ENCODE measurements at regions not wholly inside any gene's neighbourhood (a gene's known extent, or its start where the extent isn't known, plus 50 kb on each side); places are given as distances from the start of the nearest gene placed in this dataset.

DNA sequence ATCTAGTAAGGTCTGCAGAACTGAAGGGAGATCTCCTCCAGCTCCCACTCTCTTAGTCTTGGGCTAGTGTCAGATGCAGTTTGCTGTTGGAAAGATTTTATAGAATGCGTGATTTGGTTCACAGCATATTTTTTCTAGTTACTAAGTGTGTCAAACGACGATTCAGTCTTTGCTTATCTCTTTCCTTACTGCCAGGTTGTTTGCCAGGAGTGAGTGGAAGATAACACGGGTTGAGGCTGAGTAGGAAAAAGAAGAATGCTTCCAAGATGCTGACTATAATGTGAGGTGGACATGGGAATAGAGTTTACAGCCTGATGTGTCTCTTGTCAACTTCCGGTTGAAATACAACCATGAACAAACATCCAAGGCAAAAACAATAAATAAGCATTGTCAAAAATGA, 141.4 kb downstream of the GDAP2 start:
- Histone ChIP-seq H3K79me2 (replicated peaks; ENCODE audit: insufficient read depth) (no peaks in the 10 kb centered on the region), H3K27ac (ENCODE audit: low read depth) (no peak overlapping the region), H3K27me3 (ENCODE audit: insufficient read depth) (no peaks in the 10 kb centered on the region), H3K4me3 (no peak overlapping the region), H3F3A (replicated peaks; ENCODE audit: low read depth) (no peaks in the 10 kb centered on the region), H4K20me1 (replicated peaks; ENCODE audit: insufficient read depth) (no peaks in the 10 kb centered on the region), H3K9me2 (ENCODE audit: insufficient read depth) (peaks cover 7% of the 10 kb centered on the region), H2AFZ (no peak overlapping the region), H3K4me2 (no peak overlapping the region), H3K4me1 (ENCODE audit: insufficient read depth) (no peaks in the 10 kb centered on the region), H3K36me3 (ENCODE audit: insufficient read depth) (no peaks in the 10 kb centered on the region)
- H3K4me1 Mint-ChIP-seq = no peaks in the 10 kb centered on the region
- no peak overlapping the region for H3K4me3 Mint-ChIP-seq
- no peak for TF ChIP-seq JUNB (IDR thresholded peaks at IDR 0.05; ENCODE audit: unreplicated experiment)
- ATAC-seq (no peak), DNase-seq (ENCODE audit: low spot score) (no peak)
- H3K27ac Mint-ChIP-seq = no peak overlapping the region
- no peaks in the 10 kb centered on the region for H3K27me3 Mint-ChIP-seq (ENCODE audit: insufficient read depth, low read depth, poor library complexity)
- no peaks in the 10 kb centered on the region for H3K36me3 Mint-ChIP-seq (ENCODE audit: low read depth)
- no peaks in the 10 kb centered on the region for H3K9me3 Mint-ChIP-seq

DNA sequence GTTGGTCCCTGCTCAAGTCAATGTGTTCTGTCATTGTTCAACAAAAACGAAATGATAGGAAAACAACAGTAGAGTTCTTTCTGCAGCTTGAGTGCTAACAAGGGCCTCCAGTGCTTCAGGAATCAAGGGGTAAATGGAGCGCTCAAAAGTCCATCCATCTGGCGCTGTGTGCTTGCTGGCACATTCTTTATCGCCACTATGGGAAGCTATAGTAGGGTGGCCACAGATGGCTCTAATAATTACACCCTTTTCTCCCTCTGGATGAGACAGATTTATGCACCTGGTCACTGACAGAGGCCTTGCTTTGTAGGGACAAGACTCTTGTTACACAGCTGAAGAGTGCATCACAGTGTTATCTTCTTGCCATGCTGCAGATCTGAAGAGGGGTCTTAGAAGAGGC, 136.0 kb downstream of the GDAP2 start:
- H3K4me1 Mint-ChIP-seq = no peaks in the 10 kb centered on the region
- no peaks in the 10 kb centered on the region for H3K79me2 ChIP-seq (replicated peaks; ENCODE audit: insufficient read depth)
- no peak for ATAC-seq
- H3K9me2 ChIP-seq (ENCODE audit: insufficient read depth) = peaks cover 14% of the 10 kb centered on the region
- no peak overlapping the region for H3K4me2 ChIP-seq
- no peak overlapping the region for H2AFZ ChIP-seq
- H3K36me3 ChIP-seq (ENCODE audit: insufficient read depth) = no peaks in the 10 kb centered on the region
- no peaks in the 10 kb centered on the region for H3F3A ChIP-seq (replicated peaks; ENCODE audit: low read depth)
- H3K27ac ChIP-seq (ENCODE audit: low read depth) = no peak overlapping the region
- no peaks in the 10 kb centered on the region for H3K27me3 Mint-ChIP-seq (ENCODE audit: insufficient read depth, low read depth, poor library complexity)
- no peak overlapping the region for H3K4me3 ChIP-seq
- no peaks in the 10 kb centered on the region for H4K20me1 ChIP-seq (replicated peaks; ENCODE audit: insufficient read depth)
- H3K27ac Mint-ChIP-seq = no peak overlapping the region
- H3K4me3 Mint-ChIP-seq = no peak overlapping the region
- DNase-seq (ENCODE audit: low spot score) = no peak
- no peaks in the 10 kb centered on the region for H3K4me1 ChIP-seq (ENCODE audit: insufficient read depth)
- H3K9me3 Mint-ChIP-seq = no peaks in the 10 kb centered on the region
- H3K27me3 ChIP-seq (ENCODE audit: insufficient read depth) = no peaks in the 10 kb centered on the region
- H3K36me3 Mint-ChIP-seq (ENCODE audit: low read depth) = no peaks in the 10 kb centered on the region
- TF ChIP-seq, protein P1, sequence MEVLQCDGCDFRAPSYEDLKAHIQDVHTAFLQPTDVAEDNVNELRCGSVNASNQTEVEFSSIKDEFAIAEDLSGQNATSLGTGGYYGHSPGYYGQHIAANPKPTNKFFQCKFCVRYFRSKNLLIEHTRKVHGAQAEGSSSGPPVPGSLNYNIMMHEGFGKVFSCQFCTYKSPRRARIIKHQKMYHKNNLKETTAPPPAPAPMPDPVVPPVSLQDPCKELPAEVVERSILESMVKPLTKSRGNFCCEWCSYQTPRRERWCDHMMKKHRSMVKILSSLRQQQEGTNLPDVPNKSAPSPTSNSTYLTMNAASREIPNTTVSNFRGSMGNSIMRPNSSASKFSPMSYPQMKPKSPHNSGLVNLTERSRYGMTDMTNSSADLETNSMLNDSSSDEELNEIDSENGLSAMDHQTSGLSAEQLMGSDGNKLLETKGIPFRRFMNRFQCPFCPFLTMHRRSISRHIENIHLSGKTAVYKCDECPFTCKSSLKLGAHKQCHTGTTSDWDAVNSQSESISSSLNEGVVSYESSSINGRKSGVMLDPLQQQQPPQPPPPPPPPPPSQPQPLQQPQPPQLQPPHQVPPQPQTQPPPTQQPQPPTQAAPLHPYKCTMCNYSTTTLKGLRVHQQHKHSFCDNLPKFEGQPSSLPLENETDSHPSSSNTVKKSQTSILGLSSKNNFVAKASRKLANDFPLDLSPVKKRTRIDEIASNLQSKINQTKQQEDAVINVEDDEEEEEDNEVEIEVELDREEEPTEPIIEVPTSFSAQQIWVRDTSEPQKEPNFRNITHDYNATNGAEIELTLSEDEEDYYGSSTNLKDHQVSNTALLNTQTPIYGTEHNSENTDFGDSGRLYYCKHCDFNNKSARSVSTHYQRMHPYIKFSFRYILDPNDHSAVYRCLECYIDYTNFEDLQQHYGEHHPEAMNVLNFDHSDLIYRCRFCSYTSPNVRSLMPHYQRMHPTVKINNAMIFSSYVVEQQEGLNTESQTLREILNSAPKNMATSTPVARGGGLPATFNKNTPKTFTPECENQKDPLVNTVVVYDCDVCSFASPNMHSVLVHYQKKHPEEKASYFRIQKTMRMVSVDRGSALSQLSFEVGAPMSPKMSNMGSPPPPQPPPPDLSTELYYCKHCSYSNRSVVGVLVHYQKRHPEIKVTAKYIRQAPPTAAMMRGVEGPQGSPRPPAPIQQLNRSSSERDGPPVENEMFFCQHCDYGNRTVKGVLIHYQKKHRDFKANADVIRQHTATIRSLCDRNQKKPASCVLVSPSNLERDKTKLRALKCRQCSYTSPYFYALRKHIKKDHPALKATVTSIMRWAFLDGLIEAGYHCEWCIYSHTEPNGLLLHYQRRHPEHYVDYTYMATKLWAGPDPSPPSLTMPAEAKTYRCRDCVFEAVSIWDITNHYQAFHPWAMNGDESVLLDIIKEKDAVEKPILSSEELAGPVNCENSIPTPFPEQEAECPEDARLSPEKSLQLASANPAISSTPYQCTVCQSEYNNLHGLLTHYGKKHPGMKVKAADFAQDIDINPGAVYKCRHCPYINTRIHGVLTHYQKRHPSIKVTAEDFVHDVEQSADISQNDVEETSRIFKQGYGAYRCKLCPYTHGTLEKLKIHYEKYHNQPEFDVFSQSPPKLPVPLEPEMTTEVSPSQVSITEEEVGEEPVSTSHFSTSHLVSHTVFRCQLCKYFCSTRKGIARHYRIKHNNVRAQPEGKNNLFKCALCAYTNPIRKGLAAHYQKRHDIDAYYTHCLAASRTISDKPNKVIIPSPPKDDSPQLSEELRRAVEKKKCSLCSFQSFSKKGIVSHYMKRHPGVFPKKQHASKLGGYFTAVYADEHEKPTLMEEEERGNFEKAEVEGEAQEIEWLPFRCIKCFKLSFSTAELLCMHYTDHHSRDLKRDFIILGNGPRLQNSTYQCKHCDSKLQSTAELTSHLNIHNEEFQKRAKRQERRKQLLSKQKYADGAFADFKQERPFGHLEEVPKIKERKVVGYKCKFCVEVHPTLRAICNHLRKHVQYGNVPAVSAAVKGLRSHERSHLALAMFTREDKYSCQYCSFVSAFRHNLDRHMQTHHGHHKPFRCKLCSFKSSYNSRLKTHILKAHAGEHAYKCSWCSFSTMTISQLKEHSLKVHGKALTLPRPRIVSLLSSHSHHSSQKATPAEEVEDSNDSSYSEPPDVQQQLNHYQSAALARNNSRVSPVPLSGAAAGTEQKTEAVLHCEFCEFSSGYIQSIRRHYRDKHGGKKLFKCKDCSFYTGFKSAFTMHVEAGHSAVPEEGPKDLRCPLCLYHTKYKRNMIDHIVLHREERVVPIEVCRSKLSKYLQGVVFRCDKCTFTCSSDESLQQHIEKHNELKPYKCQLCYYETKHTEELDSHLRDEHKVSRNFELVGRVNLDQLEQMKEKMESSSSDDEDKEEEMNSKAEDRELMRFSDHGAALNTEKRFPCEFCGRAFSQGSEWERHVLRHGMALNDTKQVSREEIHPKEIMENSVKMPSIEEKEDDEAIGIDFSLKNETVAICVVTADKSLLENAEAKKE (CRISPR knock-in tag; IDR thresholded peaks at IDR 0.05) = no peak
- TF ChIP-seq CREB1 (CRISPR knock-in tag; IDR thresholded peaks at IDR 0.05; ENCODE audit: low read depth) = no peak
- TF ChIP-seq POLR2AphosphoS5 (IDR thresholded peaks at IDR 0.05; ENCODE audit: low read depth) = no peak
- TF ChIP-seq ZNF114 (CRISPR knock-in tag; IDR thresholded peaks at IDR 0.05) = no peak
- TF ChIP-seq JUNB (IDR thresholded peaks at IDR 0.05; ENCODE audit: unreplicated experiment) = no peak
- TF ChIP-seq, protein P2, sequence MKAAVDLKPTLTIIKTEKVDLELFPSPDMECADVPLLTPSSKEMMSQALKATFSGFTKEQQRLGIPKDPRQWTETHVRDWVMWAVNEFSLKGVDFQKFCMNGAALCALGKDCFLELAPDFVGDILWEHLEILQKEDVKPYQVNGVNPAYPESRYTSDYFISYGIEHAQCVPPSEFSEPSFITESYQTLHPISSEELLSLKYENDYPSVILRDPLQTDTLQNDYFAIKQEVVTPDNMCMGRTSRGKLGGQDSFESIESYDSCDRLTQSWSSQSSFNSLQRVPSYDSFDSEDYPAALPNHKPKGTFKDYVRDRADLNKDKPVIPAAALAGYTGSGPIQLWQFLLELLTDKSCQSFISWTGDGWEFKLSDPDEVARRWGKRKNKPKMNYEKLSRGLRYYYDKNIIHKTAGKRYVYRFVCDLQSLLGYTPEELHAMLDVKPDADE (IDR thresholded peaks at IDR 0.05) = no peak
- TF ChIP-seq NANOG (IDR thresholded peaks at IDR 0.05; ENCODE audit: borderline replicate concordance) = no peak
- TF ChIP-seq, protein P3, sequence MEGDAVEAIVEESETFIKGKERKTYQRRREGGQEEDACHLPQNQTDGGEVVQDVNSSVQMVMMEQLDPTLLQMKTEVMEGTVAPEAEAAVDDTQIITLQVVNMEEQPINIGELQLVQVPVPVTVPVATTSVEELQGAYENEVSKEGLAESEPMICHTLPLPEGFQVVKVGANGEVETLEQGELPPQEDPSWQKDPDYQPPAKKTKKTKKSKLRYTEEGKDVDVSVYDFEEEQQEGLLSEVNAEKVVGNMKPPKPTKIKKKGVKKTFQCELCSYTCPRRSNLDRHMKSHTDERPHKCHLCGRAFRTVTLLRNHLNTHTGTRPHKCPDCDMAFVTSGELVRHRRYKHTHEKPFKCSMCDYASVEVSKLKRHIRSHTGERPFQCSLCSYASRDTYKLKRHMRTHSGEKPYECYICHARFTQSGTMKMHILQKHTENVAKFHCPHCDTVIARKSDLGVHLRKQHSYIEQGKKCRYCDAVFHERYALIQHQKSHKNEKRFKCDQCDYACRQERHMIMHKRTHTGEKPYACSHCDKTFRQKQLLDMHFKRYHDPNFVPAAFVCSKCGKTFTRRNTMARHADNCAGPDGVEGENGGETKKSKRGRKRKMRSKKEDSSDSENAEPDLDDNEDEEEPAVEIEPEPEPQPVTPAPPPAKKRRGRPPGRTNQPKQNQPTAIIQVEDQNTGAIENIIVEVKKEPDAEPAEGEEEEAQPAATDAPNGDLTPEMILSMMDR (conservative IDR thresholded peaks at IDR 0.05; ENCODE audit: low read depth in 2 of 2) = no peak
- no peak for TF ChIP-seq STAT1 (IDR thresholded peaks at IDR 0.05; ENCODE audit: unreplicated experiment)
- TF ChIP-seq, protein P4, sequence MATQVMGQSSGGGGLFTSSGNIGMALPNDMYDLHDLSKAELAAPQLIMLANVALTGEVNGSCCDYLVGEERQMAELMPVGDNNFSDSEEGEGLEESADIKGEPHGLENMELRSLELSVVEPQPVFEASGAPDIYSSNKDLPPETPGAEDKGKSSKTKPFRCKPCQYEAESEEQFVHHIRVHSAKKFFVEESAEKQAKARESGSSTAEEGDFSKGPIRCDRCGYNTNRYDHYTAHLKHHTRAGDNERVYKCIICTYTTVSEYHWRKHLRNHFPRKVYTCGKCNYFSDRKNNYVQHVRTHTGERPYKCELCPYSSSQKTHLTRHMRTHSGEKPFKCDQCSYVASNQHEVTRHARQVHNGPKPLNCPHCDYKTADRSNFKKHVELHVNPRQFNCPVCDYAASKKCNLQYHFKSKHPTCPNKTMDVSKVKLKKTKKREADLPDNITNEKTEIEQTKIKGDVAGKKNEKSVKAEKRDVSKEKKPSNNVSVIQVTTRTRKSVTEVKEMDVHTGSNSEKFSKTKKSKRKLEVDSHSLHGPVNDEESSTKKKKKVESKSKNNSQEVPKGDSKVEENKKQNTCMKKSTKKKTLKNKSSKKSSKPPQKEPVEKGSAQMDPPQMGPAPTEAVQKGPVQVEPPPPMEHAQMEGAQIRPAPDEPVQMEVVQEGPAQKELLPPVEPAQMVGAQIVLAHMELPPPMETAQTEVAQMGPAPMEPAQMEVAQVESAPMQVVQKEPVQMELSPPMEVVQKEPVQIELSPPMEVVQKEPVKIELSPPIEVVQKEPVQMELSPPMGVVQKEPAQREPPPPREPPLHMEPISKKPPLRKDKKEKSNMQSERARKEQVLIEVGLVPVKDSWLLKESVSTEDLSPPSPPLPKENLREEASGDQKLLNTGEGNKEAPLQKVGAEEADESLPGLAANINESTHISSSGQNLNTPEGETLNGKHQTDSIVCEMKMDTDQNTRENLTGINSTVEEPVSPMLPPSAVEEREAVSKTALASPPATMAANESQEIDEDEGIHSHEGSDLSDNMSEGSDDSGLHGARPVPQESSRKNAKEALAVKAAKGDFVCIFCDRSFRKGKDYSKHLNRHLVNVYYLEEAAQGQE (IDR thresholded peaks at IDR 0.05; ENCODE audit: unreplicated experiment) = no peak

All from GM23338 (cell line).